ENCODE measurements at regions not wholly inside any gene's neighbourhood (a gene's known extent, or its start where the extent isn't known, plus 50 kb on each side); places are given as distances from the start of the nearest gene placed in this dataset.

GRCh38 chr6:109315341-109316110, 66.7 kb downstream of the CD164 start:
- DNase-seq = no peak

- DNase-seq = no peak
Measured at GRCh38 chr6:109314313-109314712, 68.0 kb downstream of the CD164 start.

- DNase-seq = no peak
Measured at GRCh38 chr6:109313139-109313538, 69.1 kb downstream of the CD164 start.

GRCh38 chr6:109311471-109311870, 70.8 kb downstream of the CD164 start:
- DNase-seq = no peak

- no peak for DNase-seq
Measured at GRCh38 chr6:109309917-109310316, 72.3 kb downstream of the CD164 start.

GRCh38 chr6:109308018-109308492, 74.2 kb downstream of the CD164 start:
- DNase-seq = no peak

GRCh38 chr6:109306733-109307132, 75.5 kb downstream of the CD164 start:
- no peak for DNase-seq

- DNase-seq = no peak
Measured at GRCh38 chr6:109305028-109305427, 77.2 kb downstream of the CD164 start.

- DNase-seq = no peak
Measured at GRCh38 chr6:109304284-109305015, 77.8 kb downstream of the CD164 start.

GRCh38 chr6:109303640-109304283, 78.5 kb downstream of the CD164 start:
- DNase-seq = no peak

- DNase-seq = no peak
Measured at GRCh38 chr6:109303164-109303563, 79.1 kb downstream of the CD164 start.

- no peak for DNase-seq
Measured at GRCh38 chr6:109302176-109302575, 80.1 kb downstream of the CD164 start.

- DNase-seq = no peak
Measured at GRCh38 chr6:109301418-109301817, 80.8 kb downstream of the CD164 start.

- no peak for DNase-seq
Measured at GRCh38 chr6:109300874-109301273, 81.4 kb downstream of the CD164 start.

- DNase-seq = no peak
Measured at GRCh38 chr6:109299776-109300564, 82.3 kb downstream of the CD164 start.

GRCh38 chr6:109299265-109299607, 83.0 kb downstream of the CD164 start:
- no peak for DNase-seq

- no peak for DNase-seq
Measured at GRCh38 chr6:109298605-109299264, 83.5 kb downstream of the CD164 start.

GRCh38 chr6:109297406-109298110, 84.7 kb downstream of the CD164 start:
- DNase-seq = no peak

GRCh38 chr6:109296971-109297372, 85.3 kb downstream of the CD164 start:
- DNase-seq = no peak

- peak; percentile 97 for DNase-seq
Measured at GRCh38 chr6:109296452-109296851, 85.8 kb downstream of the CD164 start.

GRCh38 chr6:109295774-109296156, 86.5 kb downstream of the CD164 start:
- DNase-seq = no peak
